ENCODE measurements at regions not wholly inside any gene's neighbourhood (a gene's known extent, or its start where the extent isn't known, plus 50 kb on each side); places are given as distances from the start of the nearest gene placed in this dataset.

GRCh38 chr1:157288492-157288891 lies 150.3 kb upstream of the ETV3 start:
- Histone ChIP-seq H3K9ac (ENCODE audit: low read depth in 2 of 2, low read length in 2 of 2) (no peak overlapping the region), H3K36me3 (no peaks in the 10 kb centered on the region), H3K4me3 (no peak overlapping the region), H3K4me1 (no peaks in the 10 kb centered on the region), H3K27me3 (no peaks in the 10 kb centered on the region), H3K27ac (no peak overlapping the region), H3K9me3 (no peaks in the 10 kb centered on the region)
- no peak for DNase-seq
- no peak for TF ChIP-seq CTCF (IDR thresholded peaks at IDR 0.05)
- intact Hi-C loops (cut with DNase I), result no loop called here

DNA sequence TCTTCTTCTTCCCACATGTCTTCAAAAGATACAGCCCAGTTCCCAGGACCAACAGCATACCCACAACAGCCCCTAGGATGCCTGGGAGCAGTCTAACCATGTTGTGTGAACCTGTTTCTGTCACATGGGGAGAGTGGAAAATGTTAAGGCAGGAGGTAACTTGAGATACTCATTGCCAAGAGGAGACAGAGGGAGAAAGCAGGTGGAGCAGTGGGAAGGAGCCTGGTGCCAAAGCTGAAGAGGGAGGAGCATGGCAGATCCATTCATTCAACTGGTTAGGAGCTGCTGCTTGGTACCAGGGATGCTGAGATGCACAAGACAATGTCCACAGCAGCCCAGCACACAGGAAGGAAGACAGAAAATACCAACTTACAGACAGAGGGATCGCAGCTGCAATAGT lies 149.8 kb upstream of the ETV3 start:
- Histone ChIP-seq H3K9me3 (no peaks in the 10 kb centered on the region), H3K27me3 (no peaks in the 10 kb centered on the region), H3K9ac (ENCODE audit: low read depth in 2 of 2, low read length in 2 of 2) (no peak overlapping the region), H3K27ac (no peak overlapping the region), H3K4me1 (no peaks in the 10 kb centered on the region), H3K36me3 (no peaks in the 10 kb centered on the region), H3K4me3 (no peak overlapping the region)
- intact Hi-C loops (cut with DNase I), result no loop called here
- TF ChIP-seq CTCF (IDR thresholded peaks at IDR 0.05), result no peak
- DNase-seq, result no peak

DNA sequence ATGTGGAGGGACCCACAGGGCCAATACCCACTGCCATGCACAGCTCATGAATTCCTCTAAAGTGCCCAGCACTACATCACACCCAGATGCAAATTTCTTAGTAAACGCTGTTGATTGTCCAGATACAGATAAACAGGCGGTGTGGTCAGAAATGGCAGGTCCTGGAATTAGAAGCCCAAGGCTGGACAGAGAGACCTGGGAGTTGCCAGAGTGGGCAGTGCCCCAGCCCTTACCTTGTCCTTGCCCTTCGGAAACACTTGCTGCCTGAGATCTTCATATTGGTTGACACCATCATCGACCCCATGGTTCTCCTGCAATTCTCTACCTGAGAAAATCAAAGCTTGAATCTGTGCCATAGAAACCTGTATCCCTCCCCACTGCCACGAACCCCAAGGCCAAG lies 149.3 kb upstream of the ETV3 start:
- no peak overlapping the region for H3K27ac ChIP-seq
- DNase-seq, result no peak
- no peaks in the 10 kb centered on the region for H3K27me3 ChIP-seq
- H3K9me3 ChIP-seq, result no peaks in the 10 kb centered on the region
- TF ChIP-seq CTCF (IDR thresholded peaks at IDR 0.05), result no peak
- no peak overlapping the region for H3K4me3 ChIP-seq
- H3K4me1 ChIP-seq, result no peaks in the 10 kb centered on the region
- H3K36me3 ChIP-seq, result no peaks in the 10 kb centered on the region
- intact Hi-C loops (cut with DNase I), result no loop called here
- H3K9ac ChIP-seq (ENCODE audit: low read depth in 2 of 2, low read length in 2 of 2), result no peak overlapping the region

- Histone ChIP-seq H3K27me3 (no peaks in the 10 kb centered on the region), H3K27ac (no peak overlapping the region), H3K4me3 (no peak overlapping the region), H3K9me3 (no peaks in the 10 kb centered on the region), H3K9ac (ENCODE audit: low read depth in 2 of 2, low read length in 2 of 2) (no peak overlapping the region), H3K4me1 (no peaks in the 10 kb centered on the region), H3K36me3 (no peaks in the 10 kb centered on the region)
- no peak for TF ChIP-seq CTCF (IDR thresholded peaks at IDR 0.05)
- no peak for DNase-seq
- intact Hi-C loops (cut with DNase I), result no loop called here
Observed at GRCh38 chr1:157286646-157287420, 148.6 kb upstream of the ETV3 start.

DNA sequence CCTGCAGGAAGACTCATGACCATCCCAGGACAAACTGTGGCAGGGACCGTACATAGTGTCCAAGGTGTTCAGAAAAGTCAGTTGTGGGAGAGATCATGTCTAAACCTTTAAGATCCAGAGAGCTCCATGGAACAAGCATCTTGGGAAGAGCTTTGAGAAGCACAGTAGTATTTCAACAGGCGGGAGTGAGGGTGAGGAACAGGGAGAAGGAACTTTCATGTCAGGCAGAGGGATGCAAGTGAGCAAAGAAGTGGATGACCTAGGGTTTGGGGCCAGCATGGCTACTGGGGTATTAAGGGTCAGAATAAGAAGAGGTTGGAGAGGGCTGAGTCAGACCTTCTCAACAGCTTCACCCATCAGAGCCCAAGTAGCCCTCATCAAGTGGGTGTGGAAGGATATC lies 147.9 kb upstream of the ETV3 start:
- H3K36me3 ChIP-seq, result no peaks in the 10 kb centered on the region
- H3K27ac ChIP-seq, result no peak overlapping the region
- no peak for TF ChIP-seq CTCF (IDR thresholded peaks at IDR 0.05)
- no peaks in the 10 kb centered on the region for H3K4me1 ChIP-seq
- intact Hi-C loops (cut with DNase I), result no loop called here
- H3K9ac ChIP-seq (ENCODE audit: low read depth in 2 of 2, low read length in 2 of 2), result no peak overlapping the region
- no peaks in the 10 kb centered on the region for H3K9me3 ChIP-seq
- no peaks in the 10 kb centered on the region for H3K27me3 ChIP-seq
- DNase-seq, result no peak
- H3K4me3 ChIP-seq, result no peak overlapping the region
